H1 (cell line): ENCODE measurements at regions not wholly inside any gene's neighbourhood (a gene's known extent, or its start where the extent isn't known, plus 50 kb on each side); places are given as distances from the start of the nearest gene placed in this dataset.

ENCODE experiments used
- MAFK ChIP-seq: IDR thresholded peaks from 2 replicates; pipeline ENCODE4 v1.6.1; 2012; ENCODE audit warnings: low read depth, mild to moderate bottlenecking, improper control_type of control experiment, low read length
- RAD21 ChIP-seq, 2 experiments: IDR thresholded peaks in 1 of 2; conservative IDR thresholded peaks in 1 of 2; 2 replicates each; pipeline ENCODE4 v1.6.1; 2011; ENCODE audit warnings: low read depth in 2 of 2, low read length in 2 of 2, improper control_type of control experiment in 1 of 2, inconsistent platforms in 1 of 2, mild to moderate bottlenecking in 1 of 2, moderate library complexity in 1 of 2
- RFX5 ChIP-seq: IDR thresholded peaks from 2 replicates; pipeline ENCODE4 v1.6.1; 2011; ENCODE audit warnings: low read depth, low read length, improper control_type of control experiment, borderline replicate concordance
- ZNF274 ChIP-seq: IDR thresholded peaks from 2 replicates; pipeline ENCODE4 v1.7.0; 2012; ENCODE audit warnings: low read length, borderline replicate concordance; ENCODE audit errors: extremely low read depth

- TF ChIP-seq MAFK: no peak
- no peak for TF ChIP-seq RAD21 (IDR thresholded peaks at IDR 0.05 in 1 of 2, conservative IDR thresholded peaks at IDR 0.05 in 1 of 2; ENCODE audit: low read depth in 2 of 2, low read length in 2 of 2)
- no peak for TF ChIP-seq ZNF274
- no peak for TF ChIP-seq RFX5
Measured at GRCh38 chr10:77726301-77726700, 88.7 kb upstream of the KCNMA1 start.
